ENCODE measurements at regions not wholly inside any gene's neighbourhood (a gene's known extent, or its start where the extent isn't known, plus 50 kb on each side); places are given as distances from the start of the nearest gene placed in this dataset.

GRCh38 chr4:54945838-54946237, 179.6 kb downstream of the KDR start:
- no peaks in the 10 kb centered on the region for H4K20me1 ChIP-seq (ENCODE audit: insufficient read depth)
- no peak overlapping the region for H3K27ac ChIP-seq (ENCODE audit: low read depth in 2 of 2, low read length in 1 of 2)
- no peak overlapping the region for H3K4me3 ChIP-seq (ENCODE audit: low read depth in 2 of 2, low read length in 1 of 2)
- no peaks in the 10 kb centered on the region for H3K79me2 ChIP-seq (ENCODE audit: insufficient read depth)
- ChIA-PET CTCF (interaction anchor here (0.7 to 1.6 kb wide), 3 partner anchors 9 to 25 kb away, joined by 3 to 6 read pairs (median 4); no protein-coding TSS in a partner anchor), POLR2A (no interaction called here)
- no peak overlapping the region for H2AFZ ChIP-seq (ENCODE audit: low read depth)
- H3F3A ChIP-seq (replicated peaks; ENCODE audit: insufficient read depth), result no peaks in the 10 kb centered on the region
- peaks cover 0 to 5% of the 10 kb centered on the region in 2 experiments; a peak in 1 of 4 replicates for H3K4me1 ChIP-seq (ENCODE audit: control insufficient read depth in 1 of 2, insufficient read depth in 2 of 2, low read depth in 1 of 2, low read length in 1 of 2)
- no peak for DNase-seq
- 56% methylated on average over 6 of the region's 6 CpGs for WGBS (ENCODE audit: low lambda C conversion rate)
- no peaks in the 10 kb centered on the region for H3K27me3 ChIP-seq (ENCODE audit: insufficient read depth)
- TF ChIP-seq TAF1 (IDR thresholded peaks at IDR 0.05; ENCODE audit: borderline replicate concordance, low read depth, low read length) (no peak), FOXM1 (IDR thresholded peaks at IDR 0.05; ENCODE audit: low read depth) (no peak), MEF2A (IDR thresholded peaks at IDR 0.05; ENCODE audit: borderline replicate concordance, low read depth) (no peak), PBX3 (IDR thresholded peaks at IDR 0.05) (no peak)
- H3K9ac ChIP-seq, result no peak overlapping the region
- no peak overlapping the region for H3K4me2 ChIP-seq
- no peaks in the 10 kb centered on the region for H3K9me3 ChIP-seq
- H3K36me3 ChIP-seq (replicated peaks in 1 of 2; ENCODE audit: control insufficient read depth in 1 of 2, insufficient read depth in 2 of 2, low read length in 1 of 2), result no peaks in the 10 kb centered on the region
- H3K9me2 ChIP-seq, result no peaks in the 10 kb centered on the region

- no peak for DNase-seq
- 45% methylated on average over 4 of the region's 4 CpGs for WGBS (ENCODE audit: low lambda C conversion rate)
- no peak for TF ChIP-seq CHD2 (IDR thresholded peaks at IDR 0.05; ENCODE audit: low read length, partially characterized antibody)
- TF ChIP-seq YY1 (IDR thresholded peaks at IDR 0.05; ENCODE audit: low read depth), result no peak
- no peak for TF ChIP-seq FOXM1 (IDR thresholded peaks at IDR 0.05; ENCODE audit: low read depth)
- TF ChIP-seq EZH2phosphoT487 (IDR thresholded peaks at IDR 0.05; ENCODE audit: borderline replicate concordance, low read depth), result no peak
- no peak for TF ChIP-seq ELF1 (IDR thresholded peaks at IDR 0.05)
- no peak for TF ChIP-seq RFX5 (IDR thresholded peaks at IDR 0.05; ENCODE audit: low read length)
- TF ChIP-seq JUND (IDR thresholded peaks at IDR 0.05), result no peak
- TF ChIP-seq POLR2AphosphoS5 (IDR thresholded peaks at IDR 0.05; ENCODE audit: low read depth, low read length), result no peak
- TF ChIP-seq RCOR1 (IDR thresholded peaks at IDR 0.05; ENCODE audit: low read length), result no peak
- TF ChIP-seq GABPA (IDR thresholded peaks at IDR 0.05; ENCODE audit: low read depth), result no peak
- no peak for TF ChIP-seq SIN3A (IDR thresholded peaks at IDR 0.05; ENCODE audit: borderline replicate concordance, low read depth, low read length)
- no peak for TF ChIP-seq FOXJ3 (CRISPR knock-in tag; IDR thresholded peaks at IDR 0.05)
- no peak for TF ChIP-seq MXI1 (IDR thresholded peaks at IDR 0.05; ENCODE audit: low read depth, low read length)
- TF ChIP-seq GATA2 (CRISPR knock-in tag; IDR thresholded peaks at IDR 0.05), result no peak
- no peak for TF ChIP-seq REST (IDR thresholded peaks at IDR 0.05; ENCODE audit: low read depth, low read length)
- Histone ChIP-seq H3K4me2 (no peak overlapping the region), H3K36me3 (replicated peaks in 1 of 2; ENCODE audit: control insufficient read depth in 1 of 2, insufficient read depth in 2 of 2, low read length in 1 of 2) (no peaks in the 10 kb centered on the region), H3K27me3 (ENCODE audit: insufficient read depth) (no peaks in the 10 kb centered on the region), H3K9me2 (no peaks in the 10 kb centered on the region), H3K4me1 (ENCODE audit: control insufficient read depth in 1 of 2, insufficient read depth in 2 of 2, low read depth in 1 of 2, low read length in 1 of 2) (peaks cover 0 to 5% of the 10 kb centered on the region in 2 experiments; a peak in 1 of 4 replicates), H3K9me3 (no peaks in the 10 kb centered on the region), H4K20me1 (ENCODE audit: insufficient read depth) (no peaks in the 10 kb centered on the region), H2AFZ (ENCODE audit: low read depth) (no peak overlapping the region), H3K79me2 (ENCODE audit: insufficient read depth) (no peaks in the 10 kb centered on the region), H3F3A (replicated peaks; ENCODE audit: insufficient read depth) (no peaks in the 10 kb centered on the region), H3K4me3 (ENCODE audit: low read depth in 2 of 2, low read length in 1 of 2) (no peak overlapping the region), H3K9ac (no peak overlapping the region), H3K27ac (ENCODE audit: low read depth in 2 of 2, low read length in 1 of 2) (no peak overlapping the region)
- POLR2A ChIA-PET, result no interaction called here
- CTCF ChIA-PET, result interaction anchor here (1.3 kb wide), 2 partner anchors 14 to 17 kb away, joined by 3 to 6 read pairs; no protein-coding TSS in a partner anchor
Observed at GRCh38 chr4:54942721-54943120, 182.7 kb downstream of the KDR start.
